ENCODE measurements at regions not wholly inside any gene's neighbourhood (a gene's known extent, or its start where the extent isn't known, plus 50 kb on each side); places are given as distances from the start of the nearest gene placed in this dataset.

DNA sequence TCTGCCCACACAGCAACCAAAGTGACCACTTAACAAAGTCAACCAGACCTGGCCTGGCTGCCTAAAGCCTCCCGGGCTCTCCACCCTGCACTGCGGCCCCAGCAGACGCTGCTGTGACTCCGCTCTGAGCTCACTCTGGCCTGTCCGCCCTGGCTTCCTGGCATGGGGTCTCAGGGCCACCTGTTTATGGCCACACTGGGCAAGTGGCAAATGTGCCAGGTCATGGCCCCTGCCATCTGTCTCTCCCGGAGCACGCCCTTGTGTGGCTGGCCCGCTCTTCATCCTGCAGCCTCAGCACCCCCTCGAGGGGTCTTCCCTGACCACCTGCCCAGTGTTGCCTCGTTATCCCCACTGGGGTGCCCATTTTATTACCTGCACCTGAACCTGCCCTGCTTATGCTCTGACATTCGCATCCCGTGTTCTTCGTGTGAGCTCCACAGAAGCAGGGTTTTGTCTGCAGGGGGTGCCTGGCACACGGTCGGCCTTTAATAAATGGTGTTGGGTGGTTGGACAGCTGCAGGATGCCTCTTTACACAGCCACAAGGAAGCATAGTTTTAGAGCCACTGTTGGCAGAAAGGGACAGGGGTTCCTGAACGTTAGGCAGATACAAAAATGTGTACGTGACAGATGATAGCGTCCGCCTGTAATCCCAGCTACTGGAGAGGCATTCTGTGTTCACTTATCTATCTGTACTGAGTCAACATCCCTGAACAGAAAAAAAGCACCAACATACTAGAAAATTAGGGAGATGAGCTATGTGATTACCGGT lies 785.6 kb downstream of the TBC1D22A start:
- H3K27ac ChIP-seq: no peak overlapping the region
- TF ChIP-seq, protein P1, sequence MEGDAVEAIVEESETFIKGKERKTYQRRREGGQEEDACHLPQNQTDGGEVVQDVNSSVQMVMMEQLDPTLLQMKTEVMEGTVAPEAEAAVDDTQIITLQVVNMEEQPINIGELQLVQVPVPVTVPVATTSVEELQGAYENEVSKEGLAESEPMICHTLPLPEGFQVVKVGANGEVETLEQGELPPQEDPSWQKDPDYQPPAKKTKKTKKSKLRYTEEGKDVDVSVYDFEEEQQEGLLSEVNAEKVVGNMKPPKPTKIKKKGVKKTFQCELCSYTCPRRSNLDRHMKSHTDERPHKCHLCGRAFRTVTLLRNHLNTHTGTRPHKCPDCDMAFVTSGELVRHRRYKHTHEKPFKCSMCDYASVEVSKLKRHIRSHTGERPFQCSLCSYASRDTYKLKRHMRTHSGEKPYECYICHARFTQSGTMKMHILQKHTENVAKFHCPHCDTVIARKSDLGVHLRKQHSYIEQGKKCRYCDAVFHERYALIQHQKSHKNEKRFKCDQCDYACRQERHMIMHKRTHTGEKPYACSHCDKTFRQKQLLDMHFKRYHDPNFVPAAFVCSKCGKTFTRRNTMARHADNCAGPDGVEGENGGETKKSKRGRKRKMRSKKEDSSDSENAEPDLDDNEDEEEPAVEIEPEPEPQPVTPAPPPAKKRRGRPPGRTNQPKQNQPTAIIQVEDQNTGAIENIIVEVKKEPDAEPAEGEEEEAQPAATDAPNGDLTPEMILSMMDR (IDR thresholded peaks at IDR 0.05): no peak
- no peak for TF ChIP-seq POLR2A (IDR thresholded peaks at IDR 0.05)
- intact Hi-C loops (cut with DNase I): no loop called here
- no peaks in the 10 kb centered on the region for H3K36me3 ChIP-seq (replicated peaks in 1 of 2)
- H3K4me3 ChIP-seq: no peak overlapping the region
- H3K27me3 ChIP-seq: peaks cover 10% of the 10 kb centered on the region
- H3K4me1 ChIP-seq (replicated peaks in 1 of 2): no peaks in the 10 kb centered on the region
- WGBS, 4 donors: 75 to 82% (median 78%) methylated on average over 15 to 20 of the region's 20 CpGs
- H3K9me3 ChIP-seq (replicated peaks in 1 of 3): no peaks in the 10 kb centered on the region
- peak in 1 of 7 donors; percentile 18 for DNase-seq

DNA sequence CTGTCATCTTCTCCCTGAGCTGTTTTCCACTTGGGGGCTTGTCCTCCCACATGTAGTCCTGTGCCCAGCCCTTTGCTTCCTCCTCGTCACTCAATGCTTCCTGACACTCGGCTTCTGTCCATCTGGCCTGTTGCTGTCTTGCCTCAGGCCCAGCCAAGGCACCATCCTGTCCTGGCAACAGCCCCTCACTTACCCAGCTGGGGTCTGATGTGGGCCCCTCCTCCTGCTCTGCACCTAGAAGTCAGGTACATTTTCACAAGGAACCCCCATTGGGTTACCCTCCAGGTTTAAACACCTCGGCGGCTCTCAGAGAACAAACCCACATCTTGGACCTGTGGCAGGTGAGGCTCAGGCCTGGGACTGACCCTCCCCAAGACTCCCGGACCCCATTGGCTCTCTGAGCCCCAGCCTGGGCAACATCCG lies 784.8 kb downstream of the TBC1D22A start:
- no peaks in the 10 kb centered on the region for H3K4me1 ChIP-seq (replicated peaks in 1 of 2)
- H3K27ac ChIP-seq: no peak overlapping the region
- TF ChIP-seq, protein P1 (IDR thresholded peaks at IDR 0.05): no peak
- TF ChIP-seq POLR2A (IDR thresholded peaks at IDR 0.05): no peak
- no peaks in the 10 kb centered on the region for H3K9me3 ChIP-seq (replicated peaks in 1 of 3)
- DNase-seq: peak in 1 of 7 donors; percentile 11
- peaks cover 10% of the 10 kb centered on the region for H3K27me3 ChIP-seq
- WGBS, 4 donors: 60 to 83% (median 62%) methylated on average over 5 to 6 of the region's 6 CpGs
- H3K4me3 ChIP-seq: no peak overlapping the region
- H3K36me3 ChIP-seq (replicated peaks in 1 of 2): no peaks in the 10 kb centered on the region
- intact Hi-C loops (cut with DNase I): no loop called here

DNA sequence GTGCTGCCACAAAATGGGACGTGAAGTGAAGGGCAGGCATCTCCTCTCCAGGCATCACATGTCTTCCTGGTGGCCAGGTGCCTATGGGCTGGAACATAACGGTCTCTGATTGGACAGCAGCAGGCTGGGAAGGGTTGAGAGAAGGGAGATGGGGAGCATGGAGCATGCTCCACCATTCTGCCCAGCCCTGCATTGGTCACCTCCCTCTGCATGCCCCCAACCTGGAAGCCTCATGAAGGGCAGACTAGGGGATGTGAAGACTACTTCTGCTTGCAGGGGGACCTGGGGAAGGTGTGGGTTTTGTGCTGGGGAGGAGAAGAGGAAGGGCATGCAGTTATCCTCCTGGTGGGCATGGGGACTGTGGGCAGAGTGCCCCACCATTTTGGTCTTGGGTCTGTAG lies 782.2 kb downstream of the TBC1D22A start:
- no peaks in the 10 kb centered on the region for H3K4me1 ChIP-seq (replicated peaks in 1 of 2)
- no peak overlapping the region for H3K4me3 ChIP-seq
- no peak for DNase-seq
- intact Hi-C loops (cut with DNase I): no loop called here
- no peak for TF ChIP-seq POLR2A (IDR thresholded peaks at IDR 0.05)
- TF ChIP-seq, protein P1 (IDR thresholded peaks at IDR 0.05): no peak
- WGBS, 4 donors: 54 to 73% (median 71%) methylated on average over 2 of the region's 2 CpGs
- no peaks in the 10 kb centered on the region for H3K36me3 ChIP-seq (replicated peaks in 1 of 2)
- H3K27ac ChIP-seq: no peak overlapping the region
- H3K9me3 ChIP-seq (replicated peaks in 1 of 3): no peaks in the 10 kb centered on the region
- no peaks in the 10 kb centered on the region for H3K27me3 ChIP-seq

DNA sequence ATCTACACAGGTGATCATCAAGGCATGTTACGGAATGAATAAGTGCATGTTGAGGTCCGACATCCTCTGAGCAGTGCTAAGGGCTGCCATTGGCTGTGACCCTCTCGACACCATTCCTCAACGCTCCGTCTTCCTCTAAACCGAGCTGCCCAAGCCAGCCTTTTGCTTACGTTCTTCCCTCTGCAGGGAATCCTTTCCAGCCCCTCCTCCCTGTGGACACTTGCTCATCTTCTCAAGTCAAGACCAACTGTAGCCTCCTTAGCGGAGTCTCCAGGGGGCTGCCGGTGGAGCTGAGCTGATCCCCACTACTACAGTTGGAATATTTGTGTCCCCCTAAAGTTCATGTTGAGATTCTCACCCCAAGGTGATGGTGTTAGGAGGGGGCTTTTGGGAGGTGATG lies 781.0 kb downstream of the TBC1D22A start:
- Histone ChIP-seq H3K4me1 (replicated peaks in 1 of 2) (no peaks in the 10 kb centered on the region), H3K27me3 (no peaks in the 10 kb centered on the region), H3K9me3 (replicated peaks in 1 of 3) (no peaks in the 10 kb centered on the region), H3K36me3 (replicated peaks in 1 of 2) (no peaks in the 10 kb centered on the region), H3K27ac (no peak overlapping the region), H3K4me3 (no peak overlapping the region)
- DNase-seq: no peak
- intact Hi-C loops (cut with DNase I): no loop called here
- TF ChIP-seq, protein P1 (IDR thresholded peaks at IDR 0.05): no peak
- TF ChIP-seq POLR2A (IDR thresholded peaks at IDR 0.05): no peak
- 87 to 90% (median 88%) methylated on average over 7 to 9 of the region's 9 CpGs for WGBS, 4 donors

All from adrenal gland (tissue), 9 donors.